GM23338 (cell line): ENCODE measurements at regions not wholly inside any gene's neighbourhood (a gene's known extent, or its start where the extent isn't known, plus 50 kb on each side); places are given as distances from the start of the nearest gene placed in this dataset.

Experiments used
- CREB1 ChIP-seq: fragments of 250-450 bp; sonication (Bioruptor Pico); IDR thresholded peaks from 2 replicates; pipeline ENCODE4 v1.5.0; 2020; ENCODE audit warnings: low read depth, mild to moderate bottlenecking, moderate library complexity
- JUNB ChIP-seq: IDR thresholded peaks from one replicate; pipeline ENCODE4 v1.6.1; 2016; ENCODE audit warnings: antibody characterized with exemption; ENCODE audit not compliant: unreplicated experiment
- POLR2AphosphoS5 ChIP-seq: IDR thresholded peaks from 2 replicates; pipeline ENCODE4 v1.6.1; 2016; ENCODE audit warnings: antibody characterized with exemption, low read depth
- TF ChIP-seq, protein P1 (sequence below), 2 experiments: fragments of 200-600 bp in 1 of 2; sonication (generic) in 1 of 2; conservative IDR thresholded peaks; 2 replicates each; pipeline versions ENCODE4 v1.5.1 to v1.6.1; 2016 to 2017; ENCODE audit warnings: antibody characterized with exemption in 2 of 2, low read depth in 2 of 2, mild to moderate bottlenecking in 2 of 2, moderate library complexity in 1 of 2

GRCh38 chr14:26130690-26131089, 467.1 kb downstream of the NOVA1 start:
- TF ChIP-seq, protein P1, sequence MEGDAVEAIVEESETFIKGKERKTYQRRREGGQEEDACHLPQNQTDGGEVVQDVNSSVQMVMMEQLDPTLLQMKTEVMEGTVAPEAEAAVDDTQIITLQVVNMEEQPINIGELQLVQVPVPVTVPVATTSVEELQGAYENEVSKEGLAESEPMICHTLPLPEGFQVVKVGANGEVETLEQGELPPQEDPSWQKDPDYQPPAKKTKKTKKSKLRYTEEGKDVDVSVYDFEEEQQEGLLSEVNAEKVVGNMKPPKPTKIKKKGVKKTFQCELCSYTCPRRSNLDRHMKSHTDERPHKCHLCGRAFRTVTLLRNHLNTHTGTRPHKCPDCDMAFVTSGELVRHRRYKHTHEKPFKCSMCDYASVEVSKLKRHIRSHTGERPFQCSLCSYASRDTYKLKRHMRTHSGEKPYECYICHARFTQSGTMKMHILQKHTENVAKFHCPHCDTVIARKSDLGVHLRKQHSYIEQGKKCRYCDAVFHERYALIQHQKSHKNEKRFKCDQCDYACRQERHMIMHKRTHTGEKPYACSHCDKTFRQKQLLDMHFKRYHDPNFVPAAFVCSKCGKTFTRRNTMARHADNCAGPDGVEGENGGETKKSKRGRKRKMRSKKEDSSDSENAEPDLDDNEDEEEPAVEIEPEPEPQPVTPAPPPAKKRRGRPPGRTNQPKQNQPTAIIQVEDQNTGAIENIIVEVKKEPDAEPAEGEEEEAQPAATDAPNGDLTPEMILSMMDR (conservative IDR thresholded peaks at IDR 0.05; ENCODE audit: low read depth in 2 of 2) = no peak
- no peak for TF ChIP-seq CREB1
- no peak for TF ChIP-seq POLR2AphosphoS5
- no peak for TF ChIP-seq JUNB
